ENCODE measurements at regions not wholly inside any gene's neighbourhood (a gene's known extent, or its start where the extent isn't known, plus 50 kb on each side); places are given as distances from the start of the nearest gene placed in this dataset.
"Not testable (repeated sequence)": the region's sequence is repeated elsewhere in the genome, so short reads cannot be mapped to it uniquely, and the experiment has no call there.

GRCh38 chr11:70551351-70552166 is 153.2 kb downstream of the CTTN start:
- no peak for DNase-seq

GRCh38 chr11:70552167-70553150 is 154.1 kb downstream of the CTTN start:
- DNase-seq = no peak

GRCh38 chr11:70555078-70555477 is 156.7 kb downstream of the CTTN start:
- no peak for DNase-seq

- no peak for DNase-seq
These were observed 158.8 kb downstream of the CTTN start for GRCh38 chr11:70556884-70557741.

- no peak for DNase-seq
These were observed 159.6 kb downstream of the CTTN start for GRCh38 chr11:70557742-70558485.

GRCh38 chr11:70558681-70559080 is 160.4 kb downstream of the CTTN start:
- DNase-seq = no peak

GRCh38 chr11:70559516-70559915 is 161.2 kb downstream of the CTTN start:
- DNase-seq = no peak

GRCh38 chr11:70560621-70561020 is 162.3 kb downstream of the CTTN start:
- DNase-seq = not testable (repeated sequence)

GRCh38 chr11:70566768-70567530 is 168.6 kb downstream of the CTTN start:
- no peak for DNase-seq

- DNase-seq = no peak
These were observed 169.3 kb downstream of the CTTN start for GRCh38 chr11:70567680-70568034.

GRCh38 chr11:70568035-70568813 is 169.9 kb downstream of the CTTN start:
- no peak for DNase-seq

- DNase-seq = no peak
These were observed 170.7 kb downstream of the CTTN start for GRCh38 chr11:70568814-70569617.

GRCh38 chr11:70569618-70569890 is 171.2 kb downstream of the CTTN start:
- DNase-seq = no peak

GRCh38 chr11:70569996-70570692 is 171.8 kb downstream of the CTTN start:
- DNase-seq = no peak

GRCh38 chr11:70570693-70571395 is 172.5 kb downstream of the CTTN start:
- DNase-seq = no peak

- no peak for DNase-seq
These were observed 174.6 kb downstream of the CTTN start for GRCh38 chr11:70572974-70573260.

- DNase-seq = no peak
These were observed 175.4 kb downstream of the CTTN start for GRCh38 chr11:70573701-70574151.

GRCh38 chr11:70574725-70575347 is 176.5 kb downstream of the CTTN start:
- DNase-seq = no peak
